ENCODE measurements at regions not wholly inside any gene's neighbourhood (a gene's known extent, or its start where the extent isn't known, plus 50 kb on each side); places are given as distances from the start of the nearest gene placed in this dataset.

DNA sequence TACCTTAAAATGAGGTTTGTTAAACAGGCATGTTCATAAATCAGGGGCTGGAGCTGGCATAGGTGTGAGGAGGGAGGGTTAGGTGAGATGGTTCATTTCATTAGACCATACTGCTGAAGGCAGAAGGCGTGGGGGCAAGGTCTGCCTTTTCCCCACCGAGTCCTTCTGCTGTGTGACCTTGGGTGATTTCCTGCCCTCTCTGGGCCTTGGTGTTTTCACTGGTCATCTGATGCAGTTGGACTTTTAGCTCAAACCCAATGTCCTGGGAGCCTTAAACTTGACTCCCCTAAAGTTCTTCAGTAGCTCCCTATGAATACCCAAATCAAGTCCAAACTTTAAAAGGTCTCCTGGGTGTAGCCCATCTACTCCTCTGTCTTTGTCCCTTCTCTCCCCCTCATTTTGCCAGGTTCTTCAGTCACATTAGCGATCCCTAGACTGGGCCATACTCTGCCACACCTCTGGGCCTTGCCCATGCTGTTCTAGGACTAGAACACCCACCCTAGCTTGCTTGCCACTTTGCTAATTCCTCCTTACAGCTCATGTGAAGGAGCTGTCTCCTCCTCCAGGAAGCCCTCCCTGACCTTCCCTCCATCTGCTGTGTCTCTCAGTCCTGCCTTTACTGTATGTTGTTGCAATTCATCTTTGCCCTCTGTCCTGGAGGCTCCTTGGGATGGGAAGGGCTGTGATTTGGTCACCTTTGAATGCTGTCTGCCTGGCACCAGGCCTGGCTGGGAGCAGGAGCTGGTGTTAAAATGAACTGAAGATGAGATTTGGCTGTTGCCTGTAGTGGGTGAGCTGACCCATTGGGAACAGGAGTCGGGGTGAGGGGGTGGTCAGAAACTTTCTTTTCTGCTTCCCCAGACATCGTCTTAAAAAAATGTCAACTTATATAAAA lies 85.4 kb upstream of the HS6ST1 start:
- intact Hi-C loops (cut with DNase I): no loop called here
- ATAC-seq: no peak
- H3K4me1 ChIP-seq: no peaks in the 10 kb centered on the region
- no peaks in the 10 kb centered on the region for H3K36me3 ChIP-seq
- no peaks in the 10 kb centered on the region for H3K27me3 ChIP-seq
- no peaks in the 10 kb centered on the region for H3K9me3 ChIP-seq
- H3K27ac ChIP-seq: no peak overlapping the region
- no peak for DNase-seq
- H3K4me3 ChIP-seq: no peak overlapping the region
- TF ChIP-seq, protein P1, sequence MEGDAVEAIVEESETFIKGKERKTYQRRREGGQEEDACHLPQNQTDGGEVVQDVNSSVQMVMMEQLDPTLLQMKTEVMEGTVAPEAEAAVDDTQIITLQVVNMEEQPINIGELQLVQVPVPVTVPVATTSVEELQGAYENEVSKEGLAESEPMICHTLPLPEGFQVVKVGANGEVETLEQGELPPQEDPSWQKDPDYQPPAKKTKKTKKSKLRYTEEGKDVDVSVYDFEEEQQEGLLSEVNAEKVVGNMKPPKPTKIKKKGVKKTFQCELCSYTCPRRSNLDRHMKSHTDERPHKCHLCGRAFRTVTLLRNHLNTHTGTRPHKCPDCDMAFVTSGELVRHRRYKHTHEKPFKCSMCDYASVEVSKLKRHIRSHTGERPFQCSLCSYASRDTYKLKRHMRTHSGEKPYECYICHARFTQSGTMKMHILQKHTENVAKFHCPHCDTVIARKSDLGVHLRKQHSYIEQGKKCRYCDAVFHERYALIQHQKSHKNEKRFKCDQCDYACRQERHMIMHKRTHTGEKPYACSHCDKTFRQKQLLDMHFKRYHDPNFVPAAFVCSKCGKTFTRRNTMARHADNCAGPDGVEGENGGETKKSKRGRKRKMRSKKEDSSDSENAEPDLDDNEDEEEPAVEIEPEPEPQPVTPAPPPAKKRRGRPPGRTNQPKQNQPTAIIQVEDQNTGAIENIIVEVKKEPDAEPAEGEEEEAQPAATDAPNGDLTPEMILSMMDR (IDR thresholded peaks at IDR 0.05): no peak

DNA sequence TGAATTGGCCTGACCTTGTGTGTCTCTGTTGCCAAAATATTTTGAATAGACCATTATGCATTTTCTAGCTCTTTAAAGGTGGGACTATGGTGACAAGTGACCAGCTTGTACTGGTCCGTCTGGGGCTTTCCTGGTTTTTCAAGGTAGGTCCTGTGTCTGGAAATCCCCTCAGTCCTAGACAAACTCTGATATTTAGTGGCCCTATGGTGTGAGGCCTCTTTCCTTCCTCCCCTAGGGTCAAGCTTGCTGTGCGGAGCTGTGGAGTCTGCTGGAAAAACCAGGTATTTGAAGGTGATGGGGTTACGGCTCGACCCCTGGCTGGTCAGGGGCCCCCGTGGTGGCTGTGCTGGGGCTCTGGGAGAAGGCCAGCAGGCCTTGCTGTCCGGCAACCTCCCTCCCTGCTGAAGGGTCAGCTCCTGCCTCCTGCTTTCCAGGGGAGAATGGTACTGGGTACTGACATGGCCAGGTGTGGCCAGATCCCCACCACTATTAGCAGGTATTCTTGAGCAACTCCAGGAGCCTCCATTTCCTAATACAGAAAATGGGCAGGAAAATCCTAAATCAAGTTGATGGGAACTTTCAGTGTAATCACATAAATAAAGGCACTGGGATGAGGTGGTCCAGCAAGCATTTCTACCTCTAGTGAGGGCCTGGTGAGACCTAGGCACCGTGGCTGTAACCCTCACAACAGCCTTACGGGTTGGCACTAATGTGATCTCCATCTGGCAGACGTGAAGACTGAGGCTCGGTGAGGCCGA lies 86.2 kb upstream of the HS6ST1 start:
- Histone ChIP-seq H3K4me1 (no peaks in the 10 kb centered on the region), H3K36me3 (no peaks in the 10 kb centered on the region), H3K4me3 (no peak overlapping the region), H3K27ac (no peak overlapping the region), H3K27me3 (no peaks in the 10 kb centered on the region), H3K9me3 (no peaks in the 10 kb centered on the region)
- intact Hi-C loops (cut with DNase I): no loop called here
- DNase-seq (no peak), ATAC-seq (no peak)
- TF ChIP-seq, protein P1 (IDR thresholded peaks at IDR 0.05): no peak

GRCh38 chr2:128405467-128405900 lies 86.8 kb upstream of the HS6ST1 start:
- TF ChIP-seq, protein P1 (IDR thresholded peaks at IDR 0.05): no peak
- no peak for ATAC-seq
- no peaks in the 10 kb centered on the region for H3K4me1 ChIP-seq
- no peak overlapping the region for H3K27ac ChIP-seq
- H3K9me3 ChIP-seq: no peaks in the 10 kb centered on the region
- intact Hi-C loops (cut with DNase I): no loop called here
- H3K4me3 ChIP-seq: no peak overlapping the region
- H3K27me3 ChIP-seq: no peaks in the 10 kb centered on the region
- H3K36me3 ChIP-seq: no peaks in the 10 kb centered on the region
- no peak for DNase-seq

DNA sequence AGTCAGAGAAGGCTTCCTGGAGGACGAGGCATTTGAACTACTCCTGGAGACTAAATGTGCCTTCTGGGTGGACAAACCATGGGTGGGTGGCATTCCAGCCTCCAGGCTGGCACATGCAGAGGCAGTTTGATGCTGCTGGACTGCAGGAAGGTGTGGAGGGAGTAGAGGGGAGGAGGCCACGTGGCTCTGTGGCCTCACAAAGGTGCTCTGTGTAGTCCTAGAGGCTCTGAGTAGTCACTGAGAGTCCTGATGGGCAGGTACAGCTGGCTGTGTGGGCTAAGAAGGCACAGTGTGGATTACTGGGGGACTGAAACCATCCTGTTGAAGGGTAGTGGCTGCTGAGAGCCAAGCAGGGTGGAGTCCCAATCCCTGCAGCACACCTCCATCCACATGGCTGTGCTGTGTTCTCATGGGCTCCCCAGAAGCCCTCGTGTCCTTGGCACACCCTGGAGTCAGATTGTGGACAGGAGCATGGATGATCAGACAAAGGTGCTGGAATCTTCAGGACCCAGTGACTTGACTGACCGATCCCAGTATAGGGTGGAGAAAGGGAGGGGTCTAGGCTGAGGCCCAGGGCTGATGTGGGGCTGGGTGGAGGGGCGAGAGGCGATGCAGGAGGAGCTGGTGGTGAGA lies 87.4 kb upstream of the HS6ST1 start:
- Histone ChIP-seq H3K4me3 (no peak overlapping the region), H3K27me3 (no peaks in the 10 kb centered on the region), H3K9me3 (no peaks in the 10 kb centered on the region), H3K27ac (no peak overlapping the region), H3K36me3 (no peaks in the 10 kb centered on the region), H3K4me1 (no peaks in the 10 kb centered on the region)
- ATAC-seq (no peak), DNase-seq (no peak)
- TF ChIP-seq, protein P1 (IDR thresholded peaks at IDR 0.05): no peak
- intact Hi-C loops (cut with DNase I): no loop called here
